ENCODE measurements at regions not wholly inside any gene's neighbourhood (a gene's known extent, or its start where the extent isn't known, plus 50 kb on each side); places are given as distances from the start of the nearest gene placed in this dataset.

DNA sequence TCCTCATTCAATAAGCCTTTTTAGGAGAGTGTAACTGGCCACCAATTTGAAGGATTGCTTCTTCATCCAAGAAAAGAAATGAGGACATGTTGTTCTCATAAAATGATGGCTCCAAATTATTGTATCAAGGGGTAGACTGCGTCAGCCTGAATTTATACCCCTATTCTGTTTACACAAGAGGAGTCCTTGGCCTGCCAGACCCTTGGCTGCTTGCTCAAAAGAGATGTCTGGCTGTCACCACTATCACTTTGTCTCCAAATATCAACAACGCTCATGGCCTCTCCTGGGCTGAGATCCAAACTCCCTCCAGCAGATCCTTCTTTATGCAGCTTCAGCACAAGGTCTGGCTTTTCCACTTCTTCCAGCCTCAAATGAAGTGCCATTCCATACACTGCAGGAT lies 127.9 kb downstream of the OR13H1 start:
- CTCF ChIA-PET, result no interaction called here

More for the DNA sequence above, 127.9 kb downstream of the OR13H1 start:
- no TSS peak for BruUV-seq (replicated peaks)
- intact Hi-C loops (cut with micrococcal nuclease), result loop anchor here (10.0 kb wide), 1 partner anchor 607 kb away; no protein-coding TSS in a partner anchor
- TF ChIP-seq ELF1 (IDR thresholded peaks at IDR 0.05; ENCODE audit: borderline replicate concordance, low read depth) (no peak), EZH2 (IDR thresholded peaks at IDR 0.05) (no peak), POLR2AphosphoS5 (IDR thresholded peaks at IDR 0.05; ENCODE audit: low read depth, low read length) (no peak), EZH2phosphoT487 (IDR thresholded peaks at IDR 0.05; ENCODE audit: borderline replicate concordance) (no peak), CEBPB (IDR thresholded peaks at IDR 0.05; ENCODE audit: low read depth) (no peak), POLR2A (IDR thresholded peaks at IDR 0.05; ENCODE audit: borderline replicate concordance, extremely low read depth, insufficient read depth, insufficient read length) (no peak), REST (IDR thresholded peaks at IDR 0.05; ENCODE audit: low read depth) (no peak)
- TF ChIP-seq, protein P1, sequence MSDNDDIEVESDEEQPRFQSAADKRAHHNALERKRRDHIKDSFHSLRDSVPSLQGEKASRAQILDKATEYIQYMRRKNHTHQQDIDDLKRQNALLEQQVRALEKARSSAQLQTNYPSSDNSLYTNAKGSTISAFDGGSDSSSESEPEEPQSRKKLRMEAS (IDR thresholded peaks at IDR 0.05), result no peak
- TF ChIP-seq, protein P2, sequence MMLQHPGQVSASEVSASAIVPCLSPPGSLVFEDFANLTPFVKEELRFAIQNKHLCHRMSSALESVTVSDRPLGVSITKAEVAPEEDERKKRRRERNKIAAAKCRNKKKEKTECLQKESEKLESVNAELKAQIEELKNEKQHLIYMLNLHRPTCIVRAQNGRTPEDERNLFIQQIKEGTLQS (IDR thresholded peaks at IDR 0.05), result no peak
- Histone ChIP-seq H3K79me2 (ENCODE audit: insufficient read depth, low read length) (no peaks in the 10 kb centered on the region), H3K27me3 (ENCODE audit: insufficient read depth, low read length) (no peaks in the 10 kb centered on the region), H2AFZ (ENCODE audit: low read depth, low read length, poor library complexity, severe bottlenecking) (no peak overlapping the region), H3K9me2 (ENCODE audit: insufficient read depth) (no peaks in the 10 kb centered on the region), H4K20me1 (ENCODE audit: insufficient read depth) (no peaks in the 10 kb centered on the region), H3K4me1 (ENCODE audit: control insufficient read depth in 1 of 2, insufficient read depth in 2 of 2, low read length in 2 of 2) (no peaks in the 10 kb centered on the region), H3K4me2 (ENCODE audit: low read length) (no peak overlapping the region), H3K9ac (ENCODE audit: low read length) (no peak overlapping the region), H3K9me3 (ENCODE audit: control insufficient read depth in 1 of 2, insufficient read depth in 1 of 2, low read depth in 1 of 2, low read length in 2 of 2) (no peaks in the 10 kb centered on the region), H3K36me3 (ENCODE audit: control insufficient read depth in 1 of 2, insufficient read depth in 2 of 2, low read length in 2 of 2) (no peaks in the 10 kb centered on the region), H3K4me3 (replicated peaks in 1 of 2; ENCODE audit: low read depth in 1 of 2, low read length in 2 of 2) (no peak overlapping the region), H3K27ac (ENCODE audit: low read depth, low read length) (no peak overlapping the region)
- no peak for ATAC-seq
- no peak for DNase-seq (ENCODE audit: low read depth, low spot score)
- ChIA-PET RAD21 (ENCODE audit: low non-redundant PET in 1 of 2, low total read pairs in 2 of 2, uncharacterized antibody in 2 of 2, unreplicated experiment in 2 of 2) (no interaction called here), POLR2A (no interaction called here)
